Inflammatory macrophage treated with lipopolysaccharide for 1 hour (primary cell): ENCODE measurements at regions not wholly inside any gene's neighbourhood (a gene's known extent, or its start where the extent isn't known, plus 50 kb on each side); places are given as distances from the start of the nearest gene placed in this dataset.

ENCODE experiments used
- DNase-seq, 2 donors: peaks; one replicate each; pipeline ENCODE4 v3.0.0-alpha.2; 2020 to 2022

- no peak for DNase-seq
Observed at GRCh38 chr22:34055525-34056200, 135.4 kb upstream of the LARGE1 start.

- DNase-seq: no peak
Observed at GRCh38 chr22:34057726-34058125, 137.4 kb upstream of the LARGE1 start.

GRCh38 chr22:34064696-34065095, 144.4 kb upstream of the LARGE1 start:
- no peak for DNase-seq

- no peak for DNase-seq
Observed at GRCh38 chr22:34067031-34067430, 146.8 kb upstream of the LARGE1 start.

GRCh38 chr22:34068001-34068400, 147.7 kb upstream of the LARGE1 start:
- no peak for DNase-seq

GRCh38 chr22:34070051-34070450, 149.8 kb upstream of the LARGE1 start:
- no peak for DNase-seq

- DNase-seq: no peak
Observed at GRCh38 chr22:34070531-34070930, 150.3 kb upstream of the LARGE1 start.

- no peak for DNase-seq
Observed at GRCh38 chr22:34072585-34072984, 152.3 kb upstream of the LARGE1 start.

- DNase-seq: peak; percentile 6 to 12
Observed at GRCh38 chr22:34080433-34080832, 160.2 kb upstream of the LARGE1 start.

GRCh38 chr22:34096770-34097169, 176.5 kb upstream of the LARGE1 start:
- no peak for DNase-seq

- DNase-seq: no peak
Observed at GRCh38 chr22:34099278-34099677, 179.0 kb upstream of the LARGE1 start.

GRCh38 chr22:34102633-34103032, 182.4 kb upstream of the LARGE1 start:
- DNase-seq: no peak

- peak in 1 of 2 donors; percentile 13 for DNase-seq
Observed at GRCh38 chr22:34105461-34106062, 185.3 kb upstream of the LARGE1 start.

- no peak for DNase-seq
Observed at GRCh38 chr22:34108168-34108567, 187.9 kb upstream of the LARGE1 start.

- DNase-seq: peak; percentile 1 to 3
Observed at GRCh38 chr22:34111210-34111824, 191.0 kb upstream of the LARGE1 start.

- DNase-seq: no peak
Observed at GRCh38 chr22:34113381-34113780, 193.1 kb upstream of the LARGE1 start.

GRCh38 chr22:34114406-34114805, 194.1 kb upstream of the LARGE1 start:
- DNase-seq: no peak

- no peak for DNase-seq
Observed at GRCh38 chr22:34115722-34116121, 195.4 kb upstream of the LARGE1 start.

- DNase-seq: no peak
Observed at GRCh38 chr22:34116126-34116525, 195.8 kb upstream of the LARGE1 start.

- no peak for DNase-seq
Observed at GRCh38 chr22:34122042-34122441, 201.8 kb upstream of the LARGE1 start.

- DNase-seq: no peak
Observed at GRCh38 chr22:34129691-34130486, 209.6 kb upstream of the LARGE1 start.

GRCh38 chr22:34135749-34136148, 215.5 kb upstream of the LARGE1 start:
- DNase-seq: no peak

GRCh38 chr22:34150023-34150422, 229.7 kb upstream of the LARGE1 start:
- no peak for DNase-seq

GRCh38 chr22:34159491-34159890, 239.2 kb upstream of the LARGE1 start:
- no peak for DNase-seq
